ENCODE measurements at regions not wholly inside any gene's neighbourhood (a gene's known extent, or its start where the extent isn't known, plus 50 kb on each side); places are given as distances from the start of the nearest gene placed in this dataset.
"Not testable (repeated sequence)": the region's sequence is repeated elsewhere in the genome, so short reads cannot be mapped to it uniquely, and the experiment has no call there.

GRCh38 chr5:34096033-34096432 is 53.0 kb upstream of the C1QTNF3 start:
- FAIRE-seq; DNase-seq (ENCODE audit: insufficient read length, low spot score): not testable (repeated sequence)

- not testable (repeated sequence) for DNase-seq (ENCODE audit: insufficient read length, low spot score); FAIRE-seq
These were observed 56.9 kb upstream of the C1QTNF3 start for GRCh38 chr5:34099891-34100290.

GRCh38 chr5:34101567-34101966 is 58.6 kb upstream of the C1QTNF3 start:
- DNase-seq (ENCODE audit: insufficient read length, low spot score), result not testable (repeated sequence)

GRCh38 chr5:34108897-34109296 is 65.9 kb upstream of the C1QTNF3 start:
- not testable (repeated sequence) for FAIRE-seq; DNase-seq (ENCODE audit: insufficient read length, low spot score)

More at GRCh38 chr5:34101567-34101966, 58.6 kb upstream of the C1QTNF3 start:
- not testable (repeated sequence) for FAIRE-seq

- FAIRE-seq; DNase-seq (ENCODE audit: insufficient read length, low spot score): not testable (repeated sequence)
These were observed 81.3 kb upstream of the C1QTNF3 start for GRCh38 chr5:34124280-34124679.

- FAIRE-seq; DNase-seq (ENCODE audit: insufficient read length, low spot score): not testable (repeated sequence)
These were observed 82.3 kb upstream of the C1QTNF3 start for GRCh38 chr5:34125354-34125753.

GRCh38 chr5:34126741-34127140 is 83.7 kb upstream of the C1QTNF3 start:
- FAIRE-seq; DNase-seq (ENCODE audit: insufficient read length, low spot score): not testable (repeated sequence)

- not testable (repeated sequence) for DNase-seq (ENCODE audit: insufficient read length, low spot score); FAIRE-seq
These were observed 84.8 kb upstream of the C1QTNF3 start for GRCh38 chr5:34127818-34128217.

- DNase-seq (ENCODE audit: insufficient read length, low spot score); FAIRE-seq: not testable (repeated sequence)
These were observed 85.9 kb upstream of the C1QTNF3 start for GRCh38 chr5:34128890-34129289.

GRCh38 chr5:34154988-34155387 is 112.0 kb upstream of the C1QTNF3 start:
- not testable (repeated sequence) for DNase-seq (ENCODE audit: insufficient read length, low spot score); FAIRE-seq

GRCh38 chr5:34156703-34157414 is 113.8 kb upstream of the C1QTNF3 start:
- not testable (repeated sequence) for FAIRE-seq; DNase-seq (ENCODE audit: insufficient read length, low spot score)

- DNase-seq (ENCODE audit: insufficient read length, low spot score); FAIRE-seq: not testable (repeated sequence)
These were observed 117.9 kb upstream of the C1QTNF3 start for GRCh38 chr5:34160904-34161303.

- not testable (repeated sequence) for FAIRE-seq; DNase-seq (ENCODE audit: insufficient read length, low spot score)
These were observed 128.4 kb upstream of the C1QTNF3 start for GRCh38 chr5:34171398-34171797.

GRCh38 chr5:34179453-34180190 is 136.6 kb upstream of the C1QTNF3 start:
- not testable (repeated sequence) for FAIRE-seq; DNase-seq (ENCODE audit: insufficient read length, low spot score)

- not testable (repeated sequence) for DNase-seq (ENCODE audit: insufficient read length, low spot score); FAIRE-seq
These were observed 137.2 kb upstream of the C1QTNF3 start for GRCh38 chr5:34180225-34180624.

- not testable (repeated sequence) for FAIRE-seq; DNase-seq (ENCODE audit: insufficient read length, low spot score)
These were observed 138.1 kb upstream of the C1QTNF3 start for GRCh38 chr5:34180940-34181614.

GRCh38 chr5:34185005-34185404 is 142.0 kb upstream of the C1QTNF3 start:
- DNase-seq (ENCODE audit: insufficient read length, low spot score); FAIRE-seq: not testable (repeated sequence)

GRCh38 chr5:34185572-34185971 is 142.6 kb upstream of the C1QTNF3 start:
- not testable (repeated sequence) for FAIRE-seq; DNase-seq (ENCODE audit: insufficient read length, low spot score)

- not testable (repeated sequence) for DNase-seq (ENCODE audit: insufficient read length, low spot score); FAIRE-seq
These were observed 143.1 kb upstream of the C1QTNF3 start for GRCh38 chr5:34186108-34186507.

GRCh38 chr5:34186865-34187264 is 143.9 kb upstream of the C1QTNF3 start:
- not testable (repeated sequence) for DNase-seq (ENCODE audit: insufficient read length, low spot score); FAIRE-seq
